GM19025 (cell line): ENCODE measurements at regions not wholly inside any gene's neighbourhood (a gene's known extent, or its start where the extent isn't known, plus 50 kb on each side); places are given as distances from the start of the nearest gene placed in this dataset.

Source experiments
- ATAC-seq: cut with Tn5 transposase; IDR thresholded peaks from one replicate; pipeline ENCODE4 v1.9.1; 2021; ENCODE audit warnings: mild to moderate bottlenecking, low read depth, moderate library complexity; ENCODE audit not compliant: unreplicated experiment

DNA sequence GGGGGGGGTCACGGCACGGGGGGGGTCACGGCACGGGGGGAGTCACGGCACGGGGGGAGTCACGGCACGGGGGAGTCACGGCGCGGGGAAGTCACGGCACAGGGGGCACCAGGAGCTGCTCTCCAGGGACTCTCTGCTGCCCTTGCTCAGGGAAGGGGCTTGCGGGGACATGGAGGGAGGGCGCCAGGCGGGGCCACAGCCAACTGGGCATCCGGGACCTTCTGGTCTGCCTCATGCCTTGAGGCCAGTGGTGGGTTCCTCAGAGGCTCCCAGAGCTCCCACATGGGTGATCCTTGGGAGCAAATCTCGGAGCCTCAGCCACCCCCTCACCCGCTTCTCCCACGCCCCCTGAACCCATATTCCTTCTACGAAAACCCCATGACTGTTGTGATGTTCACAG is 55.8 kb upstream of the TMEM18 start:
- no peak for ATAC-seq

DNA sequence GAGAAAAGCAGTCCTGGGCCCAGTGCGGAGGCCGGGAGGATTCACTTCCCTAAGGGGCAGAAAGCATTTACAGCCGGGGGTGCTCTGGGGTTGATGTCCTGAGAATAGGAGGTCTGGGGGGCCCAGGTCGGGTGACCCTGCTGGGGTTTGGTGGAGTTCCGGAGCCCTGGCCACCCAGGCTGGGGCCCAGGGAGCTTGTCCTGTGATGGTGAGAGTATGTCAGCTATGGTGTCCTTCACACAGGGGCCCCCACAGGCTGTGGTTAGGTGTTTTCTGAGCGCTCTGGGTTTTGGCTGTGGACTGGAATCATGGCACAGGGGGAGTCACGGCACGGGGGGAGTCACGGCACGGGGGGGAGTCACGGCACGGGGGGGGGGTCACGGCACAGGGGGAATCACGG is 54.5 kb upstream of the TMEM18 start:
- no peak for ATAC-seq

DNA sequence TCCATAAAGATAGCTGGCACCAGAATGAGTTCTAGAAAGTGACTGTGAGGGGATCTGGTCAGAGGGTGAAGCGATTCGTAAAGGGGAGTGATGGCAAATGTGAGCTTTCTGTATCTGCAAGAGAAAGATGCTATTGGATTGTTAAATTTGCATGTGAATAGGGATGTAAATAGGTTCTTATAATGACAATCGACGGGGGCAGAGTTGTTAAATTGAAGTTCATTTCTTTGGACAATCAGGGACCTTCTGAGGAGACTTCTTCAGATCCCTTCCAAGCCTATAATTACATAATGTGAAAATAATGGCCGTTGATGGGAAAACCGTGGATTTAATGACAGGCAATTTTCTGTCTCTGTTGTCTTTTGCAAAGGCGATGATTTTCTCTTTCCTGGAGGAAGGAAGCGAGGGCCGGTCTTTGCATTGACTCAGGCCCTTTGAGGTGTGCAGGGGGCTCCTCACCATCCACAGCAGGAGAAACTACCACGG is 52.2 kb upstream of the TMEM18 start:
- no peak for ATAC-seq

DNA sequence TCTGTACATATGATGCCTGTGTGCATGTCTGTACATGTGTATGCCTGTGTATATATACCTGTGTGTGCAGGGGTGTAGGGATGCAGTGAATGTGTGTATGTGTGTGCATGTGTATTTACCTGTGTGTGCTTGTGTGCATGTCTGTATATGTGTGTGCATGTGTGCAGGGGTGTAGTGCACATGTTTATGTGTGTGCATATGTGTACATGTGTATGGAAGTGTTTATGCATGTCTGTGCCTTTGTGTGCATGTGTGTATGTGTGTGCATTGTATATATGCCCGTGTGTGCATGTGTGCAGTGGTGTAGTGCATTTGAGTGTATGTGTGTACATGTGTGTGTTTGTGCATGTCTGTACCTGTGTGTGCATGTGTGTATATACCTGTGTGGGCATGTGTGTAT is 51.0 kb upstream of the TMEM18 start:
- ATAC-seq = no peak

DNA sequence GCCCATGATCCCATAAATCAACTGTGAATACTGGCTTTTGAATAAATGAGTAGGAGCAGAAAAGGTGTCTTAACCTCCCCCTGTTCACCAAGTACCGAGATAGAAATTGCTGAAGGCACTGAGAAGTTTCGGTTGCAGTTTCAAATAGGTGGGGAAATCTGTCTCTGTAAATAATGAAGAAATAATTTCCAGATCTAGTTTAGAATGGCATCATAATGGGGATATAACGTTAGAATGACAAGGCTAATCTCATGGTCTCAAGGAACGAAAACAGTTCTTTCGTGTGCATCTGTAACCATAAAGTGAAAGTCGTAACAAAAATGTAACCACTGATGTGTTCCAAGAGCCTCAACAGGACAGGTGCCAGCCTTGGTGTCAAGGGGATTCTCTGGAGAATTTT is 49.9 kb upstream of the TMEM18 start:
- ATAC-seq = peak; percentile 82
